RWPE2 (cell line): ENCODE measurements at regions not wholly inside any gene's neighbourhood (a gene's known extent, or its start where the extent isn't known, plus 50 kb on each side); places are given as distances from the start of the nearest gene placed in this dataset.

Source experiments
- ATAC-seq: fragments of 200-7000 bp; cut with Tn5 transposase; 3 replicates; pipeline ENCODE4 v1.9.1; 2021; ENCODE audit warnings: low read depth
- DNase-seq: peaks from one replicate; pipeline ENCODE4 v3.0.0-alpha.2; 2020; ENCODE audit warnings: low spot score
- H3K27ac ChIP-seq: fragments of 450-650 bp; 2 replicates; pipeline ENCODE4 v1.5.1; 2017; ENCODE audit warnings: mild to moderate bottlenecking; ENCODE audit not compliant: poor library complexity, severe bottlenecking
- H3K27me3 ChIP-seq: fragments of 250-450 bp; sonication (Bioruptor Pico); 2 replicates; pipeline ENCODE4 v1.5.1; 2021; ENCODE audit warnings: mild to moderate bottlenecking, moderate library complexity; ENCODE audit not compliant: insufficient read depth, poor library complexity, severe bottlenecking
- H3K36me3 ChIP-seq: fragments of 250-450 bp; sonication (Bioruptor Pico); 2 replicates; pipeline ENCODE4 v1.5.1; 2020; ENCODE audit warnings: low read depth, mild to moderate bottlenecking, moderate library complexity
- H3K4me1 ChIP-seq: fragments of 250-450 bp; sonication (Bioruptor Pico); 2 replicates; pipeline ENCODE4 v1.5.1; 2021; ENCODE audit warnings: mild to moderate bottlenecking, moderate library complexity; ENCODE audit not compliant: insufficient read depth, poor library complexity, severe bottlenecking
- H3K4me3 ChIP-seq: fragments of 250-450 bp; sonication (Bioruptor Pico); 2 replicates; pipeline ENCODE4 v1.5.1; 2021; ENCODE audit warnings: mild to moderate bottlenecking, moderate library complexity; ENCODE audit not compliant: severe bottlenecking
- H3K9me3 ChIP-seq: fragments of 250-450 bp; sonication (Bioruptor Pico); 2 replicates; pipeline ENCODE4 v1.5.1; 2021; ENCODE audit warnings: mild to moderate bottlenecking, moderate library complexity; ENCODE audit not compliant: severe bottlenecking
- CTCF ChIP-seq: fragments of 450-650 bp; IDR thresholded peaks from one replicate; pipeline ENCODE4 v1.5.1; 2017; ENCODE audit warnings: mild to moderate bottlenecking, moderate library complexity; ENCODE audit not compliant: poor library complexity, severe bottlenecking

DNA sequence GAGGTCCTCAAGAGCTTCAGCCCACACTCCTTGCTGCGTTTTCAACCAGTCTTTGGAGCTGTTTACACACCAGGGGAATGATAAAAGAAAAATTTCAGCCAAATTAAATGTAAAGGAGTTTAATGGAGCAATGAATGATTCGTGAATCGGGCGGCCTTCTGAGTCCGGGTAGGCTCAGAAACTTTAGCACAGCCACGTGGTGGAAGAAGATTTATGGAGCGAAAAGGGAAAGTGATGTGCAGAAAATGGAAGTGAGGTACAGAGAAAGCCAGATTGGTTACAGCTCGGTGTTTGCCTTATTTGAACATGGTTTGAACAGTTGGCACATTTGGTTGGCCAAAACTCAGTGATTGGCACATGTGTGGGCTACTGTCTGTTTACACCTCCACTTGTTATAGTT, 305.4 kb downstream of the MAF start:
- no peak for DNase-seq
- Histone ChIP-seq H3K4me1 (no peaks in the 10 kb centered on the region), H3K4me3 (no peak overlapping the region), H3K36me3 (no peaks in the 10 kb centered on the region), H3K9me3 (no peaks in the 10 kb centered on the region), H3K27me3 (no peaks in the 10 kb centered on the region), H3K27ac (no peak overlapping the region)
- no peak for ATAC-seq
- TF ChIP-seq CTCF = no peak

DNA sequence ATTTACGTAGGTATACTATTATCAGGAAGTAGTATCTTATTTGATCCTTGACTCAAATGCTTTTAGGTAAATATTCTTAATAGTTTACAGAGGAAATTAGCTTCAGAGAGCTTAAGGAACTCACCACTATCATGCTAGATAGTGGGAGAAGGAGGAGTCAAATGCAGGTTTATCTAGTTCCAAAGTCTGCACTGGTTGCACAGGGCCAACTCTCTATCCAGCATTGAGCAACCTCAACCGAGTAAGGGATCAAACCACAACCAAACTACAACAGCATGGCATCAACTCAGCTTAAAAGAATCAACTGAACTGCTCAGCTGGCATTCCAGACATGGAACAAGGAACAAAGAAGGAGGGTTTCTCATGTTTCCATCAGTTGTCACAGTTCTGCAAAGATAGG, 306.0 kb downstream of the MAF start:
- Histone ChIP-seq H3K9me3 (no peaks in the 10 kb centered on the region), H3K27ac (no peak overlapping the region), H3K4me1 (no peaks in the 10 kb centered on the region), H3K36me3 (no peaks in the 10 kb centered on the region), H3K4me3 (no peak overlapping the region), H3K27me3 (no peaks in the 10 kb centered on the region)
- DNase-seq = no peak
- no peak for TF ChIP-seq CTCF
- no peak for ATAC-seq

- Histone ChIP-seq H3K36me3 (no peaks in the 10 kb centered on the region), H3K27me3 (no peaks in the 10 kb centered on the region), H3K9me3 (no peaks in the 10 kb centered on the region), H3K27ac (no peak overlapping the region), H3K4me1 (no peaks in the 10 kb centered on the region), H3K4me3 (no peak overlapping the region)
- no peak for DNase-seq
- no peak for TF ChIP-seq CTCF
- no peak for ATAC-seq
These were observed 306.6 kb downstream of the MAF start for GRCh38 chr16:79293836-79294460.

DNA sequence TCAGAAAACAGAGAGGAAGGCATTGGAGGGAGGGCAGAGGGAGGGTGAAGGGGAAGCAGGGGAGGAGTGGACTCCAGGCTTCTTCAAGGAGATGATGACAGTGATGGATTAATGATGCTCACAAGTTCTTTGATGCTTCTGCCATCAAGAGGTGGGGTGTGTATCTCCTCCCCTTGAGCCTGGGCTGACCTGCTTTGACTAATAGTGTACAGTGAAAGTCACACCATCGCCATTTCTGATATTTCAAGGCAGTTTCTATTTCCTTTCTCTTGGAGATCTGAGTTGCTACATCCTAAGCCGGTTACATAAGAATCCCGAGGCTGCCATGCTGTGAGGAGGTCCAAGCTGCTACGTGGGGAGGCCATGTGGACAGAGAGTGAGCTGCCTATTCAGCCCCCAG, 312.5 kb downstream of the MAF start:
- H3K9me3 ChIP-seq = no peaks in the 10 kb centered on the region
- TF ChIP-seq CTCF = no peak
- no peak for DNase-seq
- H3K27me3 ChIP-seq = no peaks in the 10 kb centered on the region
- no peaks in the 10 kb centered on the region for H3K4me1 ChIP-seq
- no peak overlapping the region for H3K4me3 ChIP-seq
- H3K36me3 ChIP-seq = no peaks in the 10 kb centered on the region
- no peak for ATAC-seq
- no peak overlapping the region for H3K27ac ChIP-seq

DNA sequence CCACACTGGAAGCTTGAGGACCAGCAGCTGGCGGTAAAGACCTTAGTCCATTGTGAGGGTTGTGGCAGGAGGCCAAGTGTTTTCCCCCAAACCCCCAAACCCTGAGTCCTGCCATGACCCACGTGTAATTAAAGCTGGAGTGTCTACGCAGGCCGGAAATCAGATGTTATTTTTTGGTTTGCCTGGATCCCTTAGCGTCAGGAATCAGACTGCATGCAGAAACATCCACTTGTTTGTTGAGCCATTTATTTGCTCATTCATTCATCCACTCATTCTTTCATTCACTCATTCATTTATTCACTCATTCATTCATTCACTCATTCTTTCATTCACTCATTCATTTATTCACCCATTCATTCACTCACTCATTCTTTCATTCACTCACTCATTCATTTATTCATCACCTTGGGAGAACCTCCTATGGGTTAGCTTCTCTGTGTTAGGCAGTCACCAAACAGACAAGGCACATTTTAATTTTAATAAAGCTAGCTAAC, 313.1 kb downstream of the MAF start:
- DNase-seq (no peak), ATAC-seq (no peak)
- no peak overlapping the region for H3K27ac ChIP-seq

More for the DNA sequence above, 313.1 kb downstream of the MAF start:
- no peak for TF ChIP-seq CTCF
- Histone ChIP-seq H3K4me3 (no peak overlapping the region), H3K4me1 (no peaks in the 10 kb centered on the region), H3K27me3 (no peaks in the 10 kb centered on the region), H3K9me3 (no peaks in the 10 kb centered on the region), H3K36me3 (no peaks in the 10 kb centered on the region)
